Endothelial cell of umbilical vein (primary cell): ENCODE measurements at regions not wholly inside any gene's neighbourhood (a gene's known extent, or its start where the extent isn't known, plus 50 kb on each side); places are given as distances from the start of the nearest gene placed in this dataset.

Experiments used
- CTCF ChIP-seq, 2 donors: IDR thresholded peaks; 1 replicate in 1 of 2; 2 replicates in 1 of 2; pipeline ENCODE4 v1.5.1; 2011; ENCODE audit warnings: low read length in 2 of 2, mild to moderate bottlenecking in 2 of 2, moderate library complexity in 2 of 2, control low read depth in 1 of 2, inconsistent platforms in 1 of 2, low read depth in 1 of 2; ENCODE audit not compliant: insufficient read depth in 1 of 2; ENCODE audit errors: extremely low read depth in 1 of 2
- EZH2 ChIP-seq: IDR thresholded peaks from 2 replicates; pipeline ENCODE4 v1.6.1; 2012; ENCODE audit warnings: borderline replicate concordance, low read depth, mild to moderate bottlenecking, moderate library complexity, low read length, inconsistent platforms; ENCODE audit not compliant: severe bottlenecking
- FOS ChIP-seq: IDR thresholded peaks from 2 replicates; pipeline ENCODE4 v1.6.1; 2011; ENCODE audit warnings: mild to moderate bottlenecking, low read length, moderate library complexity, borderline replicate concordance; ENCODE audit not compliant: insufficient read depth
- MAX ChIP-seq: IDR thresholded peaks from 2 replicates; pipeline ENCODE4 v1.6.1; 2011; ENCODE audit not compliant: insufficient read depth, insufficient read length
- MYC ChIP-seq: IDR thresholded peaks from one replicate; pipeline ENCODE4 v1.6.1; 2011; ENCODE audit warnings: mild to moderate bottlenecking, low read depth, low read length
- POLR2A ChIP-seq: IDR thresholded peaks from 2 replicates; pipeline ENCODE4 v1.6.1; 2012; ENCODE audit warnings: low read depth, mild to moderate bottlenecking, control low read depth, low read length
- POLR2AphosphoS5 ChIP-seq: IDR thresholded peaks from 2 replicates; pipeline ENCODE4 v1.6.1; 2012; ENCODE audit warnings: low read depth, mild to moderate bottlenecking, control low read depth, low read length, moderate library complexity; ENCODE audit not compliant: insufficient read depth

- TF ChIP-seq CTCF (IDR thresholded peaks at IDR 0.05; ENCODE audit: extremely low read depth in 1 of 2, insufficient read depth in 1 of 2, low read depth in 1 of 2, low read length in 2 of 2) (no peak), POLR2A (no peak), MAX (no peak), EZH2 (no peak), POLR2AphosphoS5 (no peak), MYC (no peak), FOS (no peak)
These were observed 243.9 kb downstream of the TOMM20 start for GRCh38 chr1:234884701-234885100.
